ENCODE measurements at regions not wholly inside any gene's neighbourhood (a gene's known extent, or its start where the extent isn't known, plus 50 kb on each side); places are given as distances from the start of the nearest gene placed in this dataset.

DNA sequence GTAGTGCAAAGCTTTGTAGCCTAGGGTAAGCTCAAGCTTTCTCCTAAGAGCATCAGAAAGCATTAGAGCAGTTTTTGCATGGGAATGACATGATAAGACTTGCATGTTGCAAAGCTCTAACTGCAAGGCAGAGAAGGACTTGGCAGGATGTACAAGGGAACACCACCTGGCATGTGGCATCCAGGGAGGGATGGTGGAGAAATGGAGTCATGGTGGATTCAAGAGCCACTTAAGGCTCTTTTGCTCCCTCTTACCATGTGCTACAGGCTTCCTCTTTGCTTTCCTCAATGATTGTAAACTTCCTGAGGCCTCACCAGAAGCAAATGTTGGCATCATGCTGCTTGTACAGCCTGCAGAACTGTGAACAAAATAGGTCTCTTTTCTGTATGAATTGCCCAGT, 266.0 kb downstream of the GLI2 start:
- DNase-seq, result no peak

DNA sequence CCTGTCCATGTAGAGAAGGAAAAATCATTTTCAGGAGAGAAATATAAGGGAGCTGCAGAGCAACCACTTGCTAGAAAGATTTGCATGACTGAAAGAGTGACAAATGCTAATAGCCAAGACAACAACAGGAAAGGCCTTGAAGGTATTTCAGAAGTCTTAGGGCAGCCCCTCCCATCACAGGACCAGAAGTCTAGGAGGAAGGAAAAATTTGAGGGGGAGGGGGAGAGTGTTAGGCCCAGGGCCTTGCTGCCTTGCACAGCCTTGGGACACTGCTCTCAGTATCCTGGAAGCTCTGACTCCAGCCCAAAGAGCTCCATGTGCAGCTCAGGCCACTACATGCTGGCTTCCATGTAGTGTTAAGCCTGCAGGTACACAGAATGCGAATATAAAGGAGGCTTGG, 266.9 kb downstream of the GLI2 start:
- DNase-seq, result no peak

DNA sequence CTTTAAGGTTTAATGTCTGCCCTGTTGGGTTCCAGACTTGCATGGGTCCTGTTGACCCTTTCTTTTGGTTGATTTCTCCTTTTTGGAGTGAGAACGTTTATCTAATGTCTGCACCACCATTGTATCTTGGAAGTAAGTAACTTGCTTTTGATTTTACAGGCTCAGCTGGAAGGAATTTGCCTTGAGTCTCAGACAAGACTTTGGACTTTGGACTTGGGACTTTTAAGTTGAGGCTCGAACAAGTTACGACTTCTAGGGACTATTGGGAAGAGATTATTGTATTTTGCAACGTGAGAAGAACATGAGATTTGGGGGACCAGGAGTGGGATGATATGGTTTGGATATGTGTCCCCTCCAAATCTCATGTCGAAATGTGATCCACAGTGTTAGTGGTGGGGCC, 267.7 kb downstream of the GLI2 start:
- DNase-seq, result no peak

DNA sequence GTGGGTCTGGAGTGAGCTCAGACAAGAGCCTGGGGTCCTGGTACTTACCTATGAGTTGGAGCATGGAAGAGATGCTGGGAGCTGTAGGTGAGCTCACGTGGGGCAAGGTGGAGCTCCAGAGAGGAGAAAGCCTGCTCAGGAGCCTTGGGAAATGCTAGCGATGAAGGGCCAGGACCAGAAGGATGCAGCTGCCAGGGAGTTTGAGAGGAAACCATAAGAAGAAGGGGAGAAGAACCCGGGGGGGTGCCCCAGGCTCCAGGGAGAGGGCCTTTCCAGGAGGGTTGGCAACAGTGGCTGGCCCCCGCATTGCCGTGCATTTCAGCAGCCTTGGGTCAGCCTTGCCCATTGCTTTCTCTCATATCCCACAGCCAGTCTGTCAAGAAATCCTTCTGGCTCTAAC, 268.7 kb downstream of the GLI2 start:
- no peak for DNase-seq

DNA sequence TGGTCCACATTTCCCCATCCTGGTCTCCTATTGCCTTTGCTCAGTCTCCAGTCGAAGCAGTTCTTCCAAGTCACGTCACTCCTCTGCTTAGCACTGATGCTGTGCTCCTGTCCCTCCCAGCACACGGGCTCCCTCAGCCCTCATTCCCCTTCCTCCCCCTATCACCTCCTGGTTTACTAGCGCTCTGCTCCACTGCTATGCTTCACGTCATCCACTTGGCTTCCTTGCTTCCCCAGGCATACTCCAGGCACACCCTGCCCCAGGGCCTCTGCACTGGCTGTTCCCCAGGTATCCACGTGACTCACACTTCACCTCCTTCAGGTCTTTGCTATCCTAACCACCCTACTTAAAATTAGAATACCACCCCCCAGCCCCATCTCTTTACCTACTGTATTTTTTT, 269.3 kb downstream of the GLI2 start:
- no peak for DNase-seq

DNA sequence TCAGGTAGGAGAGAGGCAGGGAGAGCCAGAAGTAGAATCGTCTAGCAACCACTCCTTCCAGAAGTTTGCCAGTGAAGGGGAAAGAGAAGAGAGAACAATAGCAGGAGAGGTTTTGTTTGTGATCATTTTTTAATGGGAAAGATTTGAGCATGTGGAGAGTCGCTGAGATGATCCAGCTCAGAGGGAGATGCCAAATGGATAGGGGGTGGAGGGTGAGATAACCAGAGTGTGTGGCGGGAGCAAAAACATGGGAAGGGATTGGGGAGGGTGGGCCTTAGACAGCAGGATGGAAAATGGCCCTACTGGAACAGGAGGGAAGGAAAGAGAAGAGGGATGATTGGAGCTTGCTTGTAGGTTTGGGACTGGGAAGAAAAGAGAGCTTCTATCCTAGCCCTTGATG, 269.8 kb downstream of the GLI2 start:
- DNase-seq, result no peak

DNA sequence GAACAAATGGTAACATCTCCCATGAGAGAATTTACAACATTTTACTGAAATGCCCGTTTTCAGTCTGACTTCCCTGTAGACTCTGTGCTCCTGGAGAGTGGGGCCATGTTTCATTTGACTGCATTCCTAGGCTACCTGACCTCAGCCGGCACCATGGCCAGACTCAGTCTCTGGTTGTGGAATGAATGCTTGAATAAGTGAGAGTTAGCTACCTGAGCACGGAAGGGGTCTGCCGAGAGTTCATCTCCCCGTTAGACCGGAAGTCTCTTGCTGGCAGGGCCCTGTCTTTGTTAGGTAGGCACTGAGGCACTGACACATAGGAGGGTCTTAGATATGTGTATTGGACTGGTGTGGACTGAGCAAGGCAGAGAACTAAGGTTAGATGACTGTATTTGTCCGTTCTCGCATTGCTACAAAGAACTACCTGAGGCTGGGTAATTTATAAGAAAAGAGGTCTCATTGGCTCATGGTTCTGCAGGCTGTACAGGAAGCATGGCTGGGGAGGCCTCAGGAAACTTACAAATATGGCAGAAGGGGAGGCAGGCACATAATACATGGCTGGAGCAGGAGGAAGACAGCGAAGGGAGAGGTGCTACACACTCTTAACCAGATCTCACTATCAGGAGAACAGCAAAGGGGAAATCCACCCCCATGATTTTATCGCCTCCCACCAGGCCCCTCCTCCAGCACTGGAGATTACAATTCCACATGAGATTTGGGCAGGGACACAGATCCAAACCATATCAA, 271.2 kb downstream of the GLI2 start:
- no peak for DNase-seq

DNA sequence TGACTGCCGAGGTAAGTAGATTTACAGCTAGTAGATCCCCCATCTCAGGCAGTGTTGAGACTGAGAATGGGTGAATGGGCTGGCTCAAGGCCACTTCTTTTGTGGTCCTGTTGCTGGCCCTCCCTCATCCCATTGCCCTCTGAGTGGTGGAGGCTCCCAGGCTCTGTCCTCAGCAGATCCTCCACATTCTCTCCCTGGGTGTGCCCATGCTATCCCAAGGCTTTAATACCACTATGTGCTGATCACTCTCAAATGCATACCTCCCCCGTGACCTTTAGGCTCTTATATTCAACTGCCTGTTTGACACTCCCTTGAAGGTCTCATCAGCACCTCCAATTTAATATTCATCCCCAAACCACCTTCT, 271.8 kb downstream of the GLI2 start:
- DNase-seq, result no peak

DNA sequence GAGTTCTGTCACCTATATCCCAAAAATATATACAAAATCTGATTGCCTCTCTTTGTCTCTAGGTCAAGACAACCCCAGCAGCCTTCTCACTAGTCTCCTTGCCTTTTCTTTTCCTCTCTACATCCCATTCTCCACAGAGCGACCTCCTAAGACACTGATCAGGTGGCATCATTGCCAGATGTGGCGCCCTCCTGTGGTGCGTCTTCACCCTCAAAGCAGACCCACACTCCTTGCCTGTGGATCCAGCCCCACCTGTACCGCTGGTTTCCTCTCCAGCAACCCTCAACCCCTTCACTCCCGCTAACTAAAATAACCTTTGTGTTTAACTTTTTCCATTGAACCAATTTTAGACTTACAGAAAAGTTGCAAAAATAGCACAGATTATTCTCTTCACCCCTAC, 273.3 kb downstream of the GLI2 start:
- no peak for DNase-seq

DNA sequence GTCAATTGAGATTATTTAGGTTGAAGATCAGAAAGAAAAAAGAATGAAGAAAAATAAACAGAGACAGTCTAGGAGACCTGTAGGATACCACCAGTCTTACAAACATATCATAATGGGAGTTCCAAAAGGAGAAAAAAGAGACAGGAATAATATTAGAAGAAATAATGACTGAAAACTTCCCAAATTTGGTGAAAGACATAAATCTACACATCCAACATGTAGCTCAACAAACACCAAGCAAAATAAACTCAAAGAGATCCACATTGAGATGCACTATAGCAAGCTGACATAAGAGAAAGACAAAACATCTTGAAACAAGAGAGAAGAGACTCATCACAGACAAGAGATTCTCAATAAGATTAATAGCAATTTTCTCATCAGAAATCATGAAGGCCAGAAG, 274.0 kb downstream of the TFCP2L1 start:
- DNase-seq, result no peak

DNA sequence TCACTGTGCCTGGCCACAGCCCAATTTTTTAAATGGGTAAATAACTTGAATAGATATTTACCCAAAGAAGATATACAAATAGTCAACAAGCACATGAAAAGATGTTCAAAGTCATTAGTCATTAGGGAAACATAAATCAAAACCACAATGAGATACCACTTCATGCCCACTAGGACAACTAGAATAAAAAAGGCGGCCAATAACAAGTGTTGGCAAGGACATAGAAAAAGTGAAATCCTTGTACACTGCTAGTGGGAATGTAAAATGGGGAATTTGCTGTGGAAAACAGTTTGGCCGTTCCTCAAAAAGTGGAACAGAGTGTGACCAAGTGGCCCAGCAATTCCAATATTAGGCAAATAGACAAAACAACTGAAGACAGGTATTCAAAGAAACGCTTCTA, 270.1 kb downstream of the TFCP2L1 start:
- DNase-seq, result no peak

DNA sequence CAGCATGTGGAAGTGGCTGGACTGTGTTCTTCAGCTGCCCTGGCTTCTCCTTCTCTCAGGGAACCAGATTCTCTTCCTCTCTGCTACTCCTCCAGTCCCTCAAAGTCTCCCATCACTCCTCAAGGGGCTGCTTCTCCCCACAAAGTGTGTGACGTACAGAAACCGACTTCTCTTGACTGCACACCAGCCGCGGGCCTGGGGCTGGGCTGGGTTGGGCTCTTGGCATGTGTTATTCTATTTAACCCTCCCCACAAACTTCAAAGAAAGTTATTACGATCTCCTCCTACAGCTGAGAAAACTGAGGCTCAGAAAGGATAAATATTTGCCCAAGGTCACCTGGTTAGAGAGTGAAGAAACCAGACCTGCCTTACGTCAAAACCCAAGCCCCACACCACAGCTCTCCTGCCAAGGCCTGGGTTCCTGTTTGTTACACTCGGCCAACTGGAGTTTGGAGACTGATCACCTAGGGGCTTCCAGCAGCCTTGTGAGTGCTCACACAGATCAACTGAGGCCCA, 269.0 kb downstream of the TFCP2L1 start:
- DNase-seq, result no peak

DNA sequence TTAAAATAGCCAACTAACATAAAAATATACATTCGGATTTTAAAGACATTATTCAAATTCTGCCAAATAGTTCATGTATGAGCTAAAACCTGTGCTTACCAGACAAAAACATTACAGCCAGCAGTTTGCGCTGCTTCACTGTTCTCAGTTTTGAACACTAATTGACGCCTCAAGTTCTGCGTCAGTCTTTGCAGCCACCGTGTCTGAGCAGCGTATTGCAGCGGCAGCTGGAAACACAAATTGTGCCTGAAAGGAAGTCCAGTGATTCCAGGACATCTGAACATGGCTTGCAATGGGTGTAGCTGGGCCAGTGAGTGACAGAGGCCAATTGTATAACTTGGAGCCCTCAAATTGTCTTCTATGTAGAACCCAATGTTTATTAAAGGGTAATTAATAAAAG, 267.6 kb downstream of the TFCP2L1 start:
- DNase-seq, result no peak

DNA sequence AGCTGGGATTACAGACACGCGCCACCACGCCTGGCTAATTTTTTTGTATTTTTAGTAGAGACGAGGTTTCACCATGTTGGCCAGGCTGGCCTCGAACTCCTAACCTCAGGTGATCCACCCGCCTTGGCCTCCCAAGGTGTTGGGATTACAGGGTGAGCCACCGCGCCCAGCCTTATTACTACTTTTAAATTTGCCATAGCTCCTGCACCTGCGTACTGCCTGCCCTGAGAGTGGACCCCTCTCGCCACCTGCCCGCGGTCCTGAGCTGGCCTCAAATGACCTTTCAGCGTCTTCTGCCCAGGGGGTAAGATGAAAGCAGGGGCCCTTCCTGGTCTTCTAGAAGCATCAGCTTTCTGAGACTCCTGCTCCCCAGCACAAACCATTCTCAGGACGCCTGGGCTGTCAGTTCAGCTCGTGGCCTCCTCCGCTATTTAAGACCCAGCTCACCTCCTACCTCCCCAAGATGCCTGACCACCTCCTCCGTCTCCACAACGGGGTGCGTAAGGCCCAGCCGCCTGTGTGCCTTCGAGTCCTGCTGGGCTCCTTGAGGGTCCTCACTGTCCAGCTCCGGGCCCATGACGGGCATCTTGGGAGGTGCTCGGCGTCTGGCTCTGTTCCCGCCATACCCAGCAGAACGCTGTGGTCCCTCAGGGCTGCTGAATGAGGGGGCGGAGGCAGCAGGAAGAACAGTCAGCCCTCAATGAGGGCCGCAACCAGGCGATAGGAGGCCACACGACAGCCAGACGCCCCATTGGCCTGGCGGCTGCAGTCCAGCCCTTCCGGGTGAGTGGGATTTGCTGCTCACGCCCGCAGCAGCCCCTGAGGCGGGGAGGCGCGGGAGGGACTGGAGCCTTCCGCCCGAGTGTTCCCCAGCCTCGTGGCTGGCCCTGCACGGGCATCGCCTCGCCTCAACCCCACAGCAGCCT, 266.6 kb downstream of the TFCP2L1 start:
- DNase-seq, result no peak

DNA sequence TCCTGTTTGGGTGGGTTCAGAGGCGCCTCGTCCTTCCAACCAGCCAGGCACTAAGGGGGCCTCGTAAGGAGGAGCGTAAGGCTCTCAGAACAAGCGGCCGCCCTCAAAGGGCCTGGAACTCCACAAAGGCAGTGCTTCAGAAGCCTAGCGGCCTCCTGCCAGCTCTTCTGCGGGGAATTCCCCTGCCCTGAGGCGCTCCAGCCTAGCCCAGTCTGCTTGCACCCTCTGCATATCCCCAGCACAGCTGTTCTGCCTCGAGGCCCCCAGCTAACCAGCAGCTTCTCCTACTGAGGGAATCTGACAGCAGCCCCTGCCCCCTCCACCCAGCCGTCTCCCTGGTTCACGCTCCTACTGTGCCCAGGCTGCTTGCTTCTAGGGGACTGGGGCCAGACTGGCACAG, 265.9 kb downstream of the TFCP2L1 start:
- no peak for DNase-seq

DNA sequence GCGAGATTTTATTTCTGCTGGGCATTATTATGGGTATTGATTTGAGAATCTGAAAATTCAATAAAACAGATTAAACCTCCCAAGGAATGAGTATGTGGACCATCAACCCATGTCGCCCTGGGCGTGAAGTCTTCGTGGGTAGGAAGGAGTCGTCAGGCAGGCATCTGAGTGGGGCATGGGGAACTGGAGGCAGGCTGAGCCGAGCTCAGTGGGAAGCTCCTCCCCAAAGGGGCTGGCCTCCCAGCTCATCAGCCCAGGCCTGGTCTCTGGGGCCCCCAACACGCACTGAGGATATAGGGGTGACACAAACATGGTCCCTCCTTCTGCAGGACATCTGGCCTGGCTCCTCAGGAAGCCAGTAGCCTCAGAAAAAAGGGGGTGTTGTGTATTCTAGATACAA, 265.2 kb downstream of the TFCP2L1 start:
- no peak for DNase-seq

DNA sequence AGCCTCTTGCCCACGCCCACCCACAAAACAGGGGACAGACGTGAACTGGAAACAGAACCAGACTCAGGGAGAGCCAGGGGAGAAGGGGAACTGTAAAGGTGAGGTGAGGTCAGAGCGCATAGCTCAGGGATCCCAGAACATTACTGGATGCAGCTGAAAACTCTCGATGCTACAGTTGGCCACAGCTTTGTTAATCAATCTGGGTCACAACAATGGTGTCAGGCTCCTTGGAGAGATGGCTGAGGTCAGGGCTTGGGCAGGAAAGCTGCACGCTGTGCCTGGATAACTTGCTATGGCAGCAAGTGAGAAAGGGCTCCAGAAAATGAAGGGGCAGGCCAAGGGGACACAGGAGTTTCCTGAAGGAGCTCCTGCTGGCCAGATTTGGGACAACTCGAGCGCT, 263.3 kb downstream of the TFCP2L1 start:
- no peak for DNase-seq

DNA sequence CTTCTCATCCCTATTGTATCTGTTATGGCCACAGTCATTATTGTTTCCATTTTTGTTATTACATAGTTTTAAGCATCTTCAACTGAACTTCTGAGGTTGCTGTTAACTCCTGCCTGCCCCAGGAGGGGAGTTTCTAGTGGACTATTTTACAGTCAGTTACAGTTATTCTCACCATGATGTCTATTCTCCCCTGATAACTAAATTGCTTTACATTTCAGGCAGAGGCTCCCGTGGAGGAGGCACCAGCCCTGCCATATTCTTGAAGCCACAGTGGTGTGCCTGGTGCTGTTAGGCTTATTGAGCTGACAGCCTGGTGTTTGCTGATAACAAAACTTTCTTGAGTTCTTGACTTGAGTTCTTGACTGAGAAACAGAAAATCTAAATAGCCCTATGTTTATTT, 256.4 kb downstream of the TFCP2L1 start:
- no peak for DNase-seq

DNA sequence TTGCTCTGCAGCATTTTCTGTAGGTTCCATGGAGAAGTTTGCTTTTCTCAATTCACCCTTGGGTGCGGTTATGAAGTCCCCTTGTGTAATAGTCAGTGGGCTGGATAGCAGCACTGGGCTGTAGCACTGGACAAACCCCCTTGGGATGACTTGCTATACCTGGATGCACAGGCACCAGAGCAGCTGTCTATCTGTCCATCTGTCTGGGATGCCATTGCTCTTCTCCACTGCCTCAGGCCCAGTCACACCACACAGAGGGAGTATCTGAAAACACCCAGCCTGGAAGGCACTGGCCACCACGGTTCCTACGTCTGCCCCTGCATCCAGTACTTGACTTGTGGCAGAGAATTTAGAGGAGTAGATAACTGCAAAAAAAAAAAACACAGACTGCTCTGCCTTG, 254.5 kb downstream of the TFCP2L1 start:
- no peak for DNase-seq

DNA sequence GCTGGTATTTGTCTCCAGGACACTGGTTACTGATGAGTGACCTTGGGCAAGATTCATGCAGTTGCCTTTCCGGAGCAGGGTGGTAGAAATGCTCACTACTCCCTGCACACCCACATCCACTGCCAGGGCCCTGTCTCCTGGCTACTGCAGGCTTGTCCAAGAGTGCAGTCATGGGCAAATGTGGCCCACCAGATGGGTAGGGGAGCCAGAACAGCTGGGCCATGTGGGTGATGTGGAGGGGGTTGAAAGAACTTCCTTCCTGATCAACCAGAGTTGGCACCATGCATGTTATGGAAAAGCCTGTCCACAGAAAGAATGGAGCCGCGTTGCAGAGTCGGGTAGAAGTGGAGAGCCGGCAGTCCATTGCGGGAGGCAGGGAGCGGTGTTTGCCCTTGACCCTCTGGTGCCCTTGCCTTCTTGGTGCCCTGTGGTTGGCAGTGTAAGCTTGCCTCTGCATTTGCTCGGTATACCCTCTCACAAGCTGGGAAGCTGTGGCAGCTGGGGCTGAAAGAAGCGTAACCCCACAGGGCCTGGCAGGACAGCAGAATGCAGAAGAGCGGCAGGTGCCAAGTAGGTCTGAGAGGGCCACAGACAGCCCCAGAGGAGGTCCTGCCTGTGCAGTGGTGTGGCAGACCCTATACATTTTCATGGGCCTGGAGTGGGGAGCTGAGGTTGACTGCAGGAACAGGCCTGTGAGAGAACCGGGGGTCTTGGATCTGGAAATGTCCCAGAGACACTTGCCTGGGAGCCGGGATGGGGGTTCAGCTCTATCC, 253.2 kb downstream of the TFCP2L1 start:
- DNase-seq, result no peak

DNA sequence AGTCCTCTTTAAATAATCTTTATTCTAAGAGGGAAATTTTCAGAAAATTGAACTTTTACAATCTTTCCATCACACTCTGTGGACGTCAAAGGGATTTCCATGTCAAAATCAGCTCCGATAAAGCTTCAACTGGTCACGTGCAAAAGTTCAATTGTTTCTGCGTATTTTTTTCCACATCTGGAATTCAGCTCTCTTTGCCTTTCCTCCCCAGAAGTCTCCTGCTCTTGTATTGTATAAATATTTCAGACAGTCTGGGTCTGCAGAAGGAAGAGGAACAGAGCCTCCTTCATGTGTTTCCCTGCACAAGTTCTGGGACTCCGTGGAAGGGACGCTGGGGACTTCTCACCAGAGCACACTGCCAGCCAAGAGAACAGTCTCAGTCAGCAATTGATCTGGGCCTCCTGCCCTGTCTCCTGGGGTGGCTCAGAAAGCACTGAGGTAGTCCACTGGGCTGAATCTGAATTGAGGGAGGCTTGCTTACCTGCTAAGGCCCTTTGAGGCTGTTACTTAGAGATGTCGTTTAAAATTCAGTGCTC, 251.5 kb downstream of the TFCP2L1 start:
- no peak for DNase-seq

DNA sequence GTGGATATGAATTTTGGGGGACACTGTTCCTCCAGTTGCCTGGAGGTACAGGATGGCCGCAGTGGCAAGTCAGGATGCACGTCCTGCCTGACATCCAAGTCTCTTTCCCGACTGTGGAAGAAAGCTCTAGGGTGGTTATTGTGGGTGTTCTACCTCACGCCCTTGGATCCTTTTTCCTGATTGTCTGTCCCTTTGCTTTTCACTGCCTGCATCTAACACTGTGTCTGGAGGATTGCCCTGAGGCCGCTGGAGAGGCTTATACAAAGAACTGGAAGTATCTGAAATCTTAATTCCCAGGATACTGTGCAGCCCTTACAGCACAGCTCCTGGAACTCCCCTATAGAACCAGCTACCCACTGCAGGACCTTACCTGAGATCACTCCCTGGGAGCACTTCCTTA, 250.5 kb downstream of the TFCP2L1 start:
- no peak for DNase-seq

DNA sequence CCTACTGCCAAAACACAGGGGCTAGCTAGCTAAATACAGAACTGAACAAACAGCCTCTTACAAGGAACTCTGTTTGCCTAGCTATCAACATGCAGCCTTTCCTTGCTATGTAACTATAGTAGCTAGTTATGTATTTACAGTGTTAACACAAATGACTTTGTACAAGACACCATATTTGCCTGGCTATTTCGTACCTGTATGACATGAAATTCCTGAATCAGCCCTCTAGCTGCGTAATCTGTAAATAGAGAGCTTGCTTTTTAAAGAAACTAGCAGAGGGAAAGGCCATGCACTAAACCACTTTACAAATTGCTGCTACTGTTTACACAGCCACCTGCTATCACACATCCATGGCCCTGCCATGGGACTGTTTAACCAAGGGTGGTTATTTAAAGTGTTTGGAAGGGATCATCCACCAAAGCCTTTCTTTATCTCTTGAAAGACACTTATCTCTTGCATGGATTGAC, 248.7 kb downstream of the TFCP2L1 start:
- DNase-seq, result no peak

All from activated CD4-positive, alpha-beta T cell treated with anti-CD3 and anti-CD28 coated beads, Interleukin-2, Interleukin-6, amounts not matched to agents 100 ng/mL and 50 ng/mL, durations not matched to agents 16 hours and 8 hours (primary cell).